DND-41 (cell line): ENCODE measurements at regions not wholly inside any gene's neighbourhood (a gene's known extent, or its start where the extent isn't known, plus 50 kb on each side); places are given as distances from the start of the nearest gene placed in this dataset.

Experiments used
- ATAC-seq: fragments of 200-7000 bp; cut with Tn5 transposase; 3 replicates; pipeline ENCODE4 v1.9.1; 2021; ENCODE audit warnings: low read depth; ENCODE audit not compliant: insufficient read depth
- DNase-seq: peaks from one replicate; pipeline ENCODE4 v3.0.0-alpha.2; 2020
- H2AFZ ChIP-seq: 2 replicates; pipeline ENCODE4 v1.6.0; 2012; ENCODE audit warnings: low read depth, low read length
- H3K27ac ChIP-seq: 2 replicates; pipeline ENCODE4 v1.5.1; 2012; ENCODE audit warnings: low read length, inconsistent platforms
- H3K27me3 ChIP-seq: fragments of 200-600 bp; sonication (generic); 2 replicates; pipeline ENCODE4 v1.6.0; 2012; ENCODE audit warnings: low read length, mild to moderate bottlenecking, inconsistent platforms; ENCODE audit not compliant: insufficient read depth, poor library complexity
- H3K36me3 ChIP-seq: 2 replicates; pipeline ENCODE4 v1.5.1; 2012; ENCODE audit warnings: low read length, inconsistent platforms; ENCODE audit not compliant: insufficient read depth
- H3K4me1 ChIP-seq: 2 replicates; pipeline ENCODE4 v1.5.1; 2012; ENCODE audit warnings: mild to moderate bottlenecking, low read length; ENCODE audit not compliant: insufficient read depth
- H3K4me2 ChIP-seq: 2 replicates; pipeline ENCODE4 v1.6.0; 2012; ENCODE audit warnings: mild to moderate bottlenecking, moderate library complexity, low read length, inconsistent platforms; ENCODE audit not compliant: insufficient read depth
- H3K4me3 ChIP-seq, 2 experiments: fragments of 200-600 bp in 1 of 2; shearing (Covaris generic) in 1 of 2; 2 replicates each; pipeline ENCODE4 v1.5.1; 2012 to 2016; ENCODE audit warnings: inconsistent platforms in 2 of 2, low read length in 2 of 2, mild to moderate bottlenecking in 2 of 2, low read depth in 1 of 2, moderate library complexity in 1 of 2
- H3K79me2 ChIP-seq: 2 replicates; pipeline ENCODE4 v1.6.0; 2012; ENCODE audit warnings: low read length, inconsistent platforms; ENCODE audit not compliant: insufficient read depth
- H3K9ac ChIP-seq: 2 replicates; pipeline ENCODE4 v1.6.0; 2012; ENCODE audit warnings: low read depth, mild to moderate bottlenecking, inconsistent platforms, low read length, moderate library complexity
- H3K9me3 ChIP-seq: 2 replicates; pipeline ENCODE4 v1.5.1; 2012; ENCODE audit warnings: low read length, moderate library complexity, mild to moderate bottlenecking, inconsistent platforms; ENCODE audit not compliant: insufficient read depth, severe bottlenecking
- H4K20me1 ChIP-seq: 2 replicates; pipeline ENCODE4 v1.6.0; 2012; ENCODE audit warnings: low read length; ENCODE audit not compliant: insufficient read depth
- EZH2 ChIP-seq: IDR thresholded peaks from 3 replicates; pipeline ENCODE4 v1.6.1; 2012; ENCODE audit warnings: borderline replicate concordance, low read depth, mild to moderate bottlenecking, moderate library complexity, low read length, inconsistent platforms; ENCODE audit not compliant: severe bottlenecking
- TF ChIP-seq, protein P1 (sequence below): IDR thresholded peaks from 2 replicates; pipeline ENCODE4 v1.5.1; 2012; ENCODE audit warnings: borderline replicate concordance, low read length, moderate library complexity, mild to moderate bottlenecking; ENCODE audit not compliant: poor library complexity, severe bottlenecking; ENCODE audit errors: extremely low read depth

DNA sequence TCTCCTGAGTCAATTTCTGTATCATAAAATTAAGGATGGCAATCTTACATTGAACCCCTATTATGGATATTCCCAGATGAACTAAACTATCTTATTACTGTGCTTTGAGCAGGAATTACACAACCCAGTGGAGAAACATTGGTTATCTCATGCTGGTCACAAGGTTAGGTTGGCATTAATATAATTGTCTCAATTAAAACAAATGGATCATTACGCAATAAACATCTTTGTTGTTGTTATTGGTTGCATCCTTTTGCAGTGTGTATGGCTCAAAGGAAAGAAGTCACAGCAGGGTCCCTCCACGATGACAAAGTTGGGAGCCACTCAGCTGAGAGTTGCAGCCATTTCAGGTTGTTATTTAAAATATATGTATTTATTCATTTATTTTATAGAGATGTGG lies 297.0 kb upstream of the KLF4 start:
- no peak for ATAC-seq
- no peak overlapping the region for H2AFZ ChIP-seq
- H3K36me3 ChIP-seq, result no peaks in the 10 kb centered on the region
- H3K4me2 ChIP-seq, result no peak overlapping the region
- TF ChIP-seq, protein P1, sequence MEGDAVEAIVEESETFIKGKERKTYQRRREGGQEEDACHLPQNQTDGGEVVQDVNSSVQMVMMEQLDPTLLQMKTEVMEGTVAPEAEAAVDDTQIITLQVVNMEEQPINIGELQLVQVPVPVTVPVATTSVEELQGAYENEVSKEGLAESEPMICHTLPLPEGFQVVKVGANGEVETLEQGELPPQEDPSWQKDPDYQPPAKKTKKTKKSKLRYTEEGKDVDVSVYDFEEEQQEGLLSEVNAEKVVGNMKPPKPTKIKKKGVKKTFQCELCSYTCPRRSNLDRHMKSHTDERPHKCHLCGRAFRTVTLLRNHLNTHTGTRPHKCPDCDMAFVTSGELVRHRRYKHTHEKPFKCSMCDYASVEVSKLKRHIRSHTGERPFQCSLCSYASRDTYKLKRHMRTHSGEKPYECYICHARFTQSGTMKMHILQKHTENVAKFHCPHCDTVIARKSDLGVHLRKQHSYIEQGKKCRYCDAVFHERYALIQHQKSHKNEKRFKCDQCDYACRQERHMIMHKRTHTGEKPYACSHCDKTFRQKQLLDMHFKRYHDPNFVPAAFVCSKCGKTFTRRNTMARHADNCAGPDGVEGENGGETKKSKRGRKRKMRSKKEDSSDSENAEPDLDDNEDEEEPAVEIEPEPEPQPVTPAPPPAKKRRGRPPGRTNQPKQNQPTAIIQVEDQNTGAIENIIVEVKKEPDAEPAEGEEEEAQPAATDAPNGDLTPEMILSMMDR, result no peak
- TF ChIP-seq EZH2, result no peak
- H3K4me1 ChIP-seq, result no peaks in the 10 kb centered on the region
- H3K9me3 ChIP-seq, result no peaks in the 10 kb centered on the region
- no peaks in the 10 kb centered on the region for H3K79me2 ChIP-seq
- H3K27ac ChIP-seq, result no peak overlapping the region
- no peak for DNase-seq
- H4K20me1 ChIP-seq, result no peaks in the 10 kb centered on the region
- no peak overlapping the region for H3K4me3 ChIP-seq
- H3K27me3 ChIP-seq, result no peaks in the 10 kb centered on the region
- H3K9ac ChIP-seq, result no peak overlapping the region

DNA sequence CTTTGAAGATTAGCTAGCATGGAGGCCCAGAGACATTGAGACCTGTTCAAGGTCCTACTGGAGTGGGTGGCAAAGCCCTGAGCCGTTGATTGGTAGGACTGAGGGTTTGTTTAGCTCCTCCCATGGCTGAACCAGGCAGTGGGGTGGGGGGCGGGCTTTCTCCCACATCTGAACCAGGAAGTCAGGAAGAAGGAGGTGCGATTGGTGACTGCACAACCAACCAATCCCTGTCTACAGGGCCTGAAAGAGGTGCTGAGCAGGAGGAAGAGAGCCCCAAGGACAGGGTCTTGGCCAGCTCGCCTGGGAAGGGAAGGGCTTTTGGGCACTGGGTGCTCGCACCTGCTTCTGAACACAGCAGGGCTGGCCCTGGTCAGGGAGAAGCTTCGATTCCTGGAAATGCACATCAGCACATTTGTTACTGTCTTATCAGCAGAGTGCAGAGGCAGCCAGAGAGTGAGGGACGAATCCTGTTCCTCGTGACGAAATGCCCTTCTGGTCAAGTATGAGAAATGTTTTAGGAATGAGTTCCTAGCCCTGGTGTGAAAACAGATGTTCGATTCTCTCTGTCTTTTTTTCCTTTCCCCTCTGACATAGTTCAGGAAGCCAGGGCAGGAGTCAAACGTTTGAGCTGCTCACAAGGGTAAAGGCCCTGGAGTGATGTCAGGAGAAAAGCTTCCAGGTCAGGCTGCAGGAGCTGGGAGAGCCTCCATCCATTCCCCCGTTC lies 294.8 kb upstream of the KLF4 start:
- Histone ChIP-seq H2AFZ (no peak overlapping the region), H3K4me2 (no peak overlapping the region), H3K79me2 (no peaks in the 10 kb centered on the region), H3K4me1 (no peaks in the 10 kb centered on the region), H3K27ac (no peak overlapping the region), H4K20me1 (no peaks in the 10 kb centered on the region), H3K4me3 (no peak overlapping the region), H3K27me3 (no peaks in the 10 kb centered on the region), H3K36me3 (no peaks in the 10 kb centered on the region), H3K9me3 (no peaks in the 10 kb centered on the region), H3K9ac (no peak overlapping the region)
- TF ChIP-seq, protein P1, result no peak
- no peak for TF ChIP-seq EZH2
- DNase-seq (no peak), ATAC-seq (no peak)

DNA sequence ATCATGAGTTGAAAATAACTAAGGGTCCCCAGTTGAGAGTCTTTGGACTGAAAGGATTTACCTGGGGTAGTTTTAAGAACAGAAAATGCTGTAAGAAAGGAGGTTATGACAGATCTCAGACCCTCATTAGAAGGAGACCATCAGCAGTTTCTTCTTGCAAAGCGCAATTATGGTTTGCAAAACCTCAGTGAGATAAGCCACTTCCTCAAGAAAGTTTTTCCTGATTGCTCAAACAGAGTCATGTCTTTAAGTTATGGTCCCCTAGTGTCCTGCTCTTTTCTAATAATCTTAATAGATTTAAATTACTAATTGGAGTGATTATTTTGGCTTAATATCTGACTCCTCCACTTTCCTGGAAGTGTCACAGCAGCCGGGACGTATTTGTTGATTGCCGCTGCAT lies 293.2 kb upstream of the KLF4 start:
- ATAC-seq, result no peak
- no peak overlapping the region for H2AFZ ChIP-seq
- H3K4me1 ChIP-seq, result no peaks in the 10 kb centered on the region
- no peak overlapping the region for H3K9ac ChIP-seq
- H3K4me3 ChIP-seq, result no peak overlapping the region
- H3K79me2 ChIP-seq, result no peaks in the 10 kb centered on the region
- DNase-seq, result no peak
- H4K20me1 ChIP-seq, result no peaks in the 10 kb centered on the region
- H3K4me2 ChIP-seq, result no peak overlapping the region
- H3K27ac ChIP-seq, result no peak overlapping the region
- TF ChIP-seq, protein P1, result no peak
- no peak for TF ChIP-seq EZH2
- no peaks in the 10 kb centered on the region for H3K9me3 ChIP-seq
- no peaks in the 10 kb centered on the region for H3K27me3 ChIP-seq
- H3K36me3 ChIP-seq, result no peaks in the 10 kb centered on the region

DNA sequence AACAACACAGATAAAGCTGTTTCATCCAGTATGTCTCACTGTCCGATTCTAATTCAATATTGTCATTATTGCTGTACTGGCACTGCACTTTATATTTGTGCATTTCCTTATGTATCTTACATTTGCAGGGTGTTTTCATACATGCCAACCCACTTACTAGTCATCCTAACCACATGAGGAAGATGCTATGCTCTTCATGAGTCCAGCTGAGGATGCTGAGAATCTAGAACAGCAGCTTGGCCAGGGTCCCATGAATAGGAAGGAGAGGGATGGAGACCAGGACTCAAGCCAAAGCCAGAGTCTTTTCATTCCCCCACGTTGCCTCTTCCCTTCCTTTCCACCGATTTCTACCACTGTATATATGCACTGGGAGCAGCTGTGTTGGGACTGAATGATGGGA lies 292.8 kb upstream of the KLF4 start:
- Histone ChIP-seq H3K27ac (no peak overlapping the region), H4K20me1 (no peaks in the 10 kb centered on the region), H3K9me3 (no peaks in the 10 kb centered on the region), H3K27me3 (no peaks in the 10 kb centered on the region), H2AFZ (no peak overlapping the region), H3K36me3 (no peaks in the 10 kb centered on the region), H3K79me2 (no peaks in the 10 kb centered on the region), H3K4me3 (no peak overlapping the region), H3K4me2 (no peak overlapping the region), H3K9ac (no peak overlapping the region), H3K4me1 (no peaks in the 10 kb centered on the region)
- DNase-seq (no peak), ATAC-seq (no peak)
- TF ChIP-seq, protein P1, result no peak
- no peak for TF ChIP-seq EZH2
